ENCODE measurements at regions not wholly inside any gene's neighbourhood (a gene's known extent, or its start where the extent isn't known, plus 50 kb on each side); places are given as distances from the start of the nearest gene placed in this dataset.

DNA sequence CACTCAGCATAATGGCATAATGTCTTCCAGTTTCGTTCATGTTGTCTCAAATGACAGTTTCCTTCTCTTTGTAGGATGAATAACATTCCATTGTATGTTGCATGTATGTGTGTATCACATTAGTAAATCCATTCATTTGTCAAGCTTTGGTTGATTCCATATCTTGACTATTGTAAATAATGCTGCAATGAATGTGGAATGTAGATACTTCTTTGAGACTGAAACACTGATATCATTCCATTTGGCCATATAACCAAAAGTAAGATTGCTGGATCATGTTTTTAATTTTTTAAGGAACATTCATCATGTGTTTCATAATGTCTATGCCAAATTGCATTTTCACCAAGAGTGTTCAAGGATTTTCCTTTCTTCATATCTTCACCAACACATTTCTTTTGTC is 1711.4 kb upstream of the PIK3C3 start:
- Histone ChIP-seq H3K9me2 (replicated peaks; ENCODE audit: low read length) (no peaks in the 10 kb centered on the region), H3F3A (ENCODE audit: low read length, unreplicated experiment) (no peaks in the 10 kb centered on the region), H3K27me3 (ENCODE audit: low read length) (no peaks in the 10 kb centered on the region), H3K36me3 (ENCODE audit: low read depth, low read length) (no peaks in the 10 kb centered on the region), H3K27ac (ENCODE audit: low read length) (no peak overlapping the region), H3K9me3 (ENCODE audit: low read length) (no peaks in the 10 kb centered on the region), H2AFZ (ENCODE audit: low read length) (no peak overlapping the region), H3K4me1 (ENCODE audit: insufficient read depth, low read length) (no peaks in the 10 kb centered on the region), H4K20me1 (ENCODE audit: low read length) (no peaks in the 10 kb centered on the region), H3K79me2 (ENCODE audit: low read length) (no peaks in the 10 kb centered on the region), H3K4me2 (ENCODE audit: low read length) (no peak overlapping the region), H3K9ac (ENCODE audit: low read length) (no peak overlapping the region), H3K4me3 (ENCODE audit: low read length) (no peak overlapping the region)
- BruUV-seq (replicated peaks): no TSS peak
- ATAC-seq (no peak), DNase-seq (no peak)
- POLR2A ChIA-PET (ENCODE audit: unreplicated experiment): no interaction called here
- CTCF ChIA-PET: no interaction called here
- intact Hi-C loops (cut with micrococcal nuclease): no loop called here
- no peak for TF ChIP-seq CTCF (conservative IDR thresholded peaks at IDR 0.05; ENCODE audit: low read depth, low read length)
- no peak for TF ChIP-seq EZH2 (IDR thresholded peaks at IDR 0.05; ENCODE audit: low read length, unreplicated experiment)
- TF ChIP-seq EZH2phosphoT487 (IDR thresholded peaks at IDR 0.05; ENCODE audit: borderline replicate concordance, low read length): no peak

DNA sequence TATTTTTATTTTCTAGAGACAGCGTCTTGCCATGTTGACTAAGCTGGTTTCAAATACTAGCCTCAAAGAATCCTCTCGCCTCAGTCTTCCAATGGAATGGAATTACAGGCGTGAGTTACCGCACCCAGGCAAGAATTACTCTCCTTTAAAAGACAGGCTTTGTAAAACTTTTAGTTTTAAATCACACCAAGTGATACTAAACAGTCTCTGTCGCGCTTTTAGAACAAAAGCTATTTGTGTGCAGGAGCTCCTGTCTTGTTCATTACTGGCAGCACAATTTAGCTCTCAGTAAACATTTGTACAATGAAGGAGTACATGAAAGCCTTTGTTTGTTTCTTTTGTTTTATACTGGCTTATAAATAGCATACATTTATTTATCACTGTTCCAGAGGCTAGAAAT is 1719.2 kb upstream of the PIK3C3 start:
- no peak overlapping the region for H3K27ac ChIP-seq (ENCODE audit: low read length)
- BruUV-seq (replicated peaks): no TSS peak
- no peaks in the 10 kb centered on the region for H3K9me2 ChIP-seq (replicated peaks; ENCODE audit: low read length)
- ATAC-seq (no peak), DNase-seq (no peak)
- H4K20me1 ChIP-seq (ENCODE audit: low read length): no peaks in the 10 kb centered on the region
- no peaks in the 10 kb centered on the region for H3K79me2 ChIP-seq (ENCODE audit: low read length)
- ChIA-PET CTCF (no interaction called here), POLR2A (ENCODE audit: unreplicated experiment) (interaction anchor here (0.6 kb wide), 1 partner anchor 304 kb away, joined by 3 read pairs; no protein-coding TSS in a partner anchor)
- no peaks in the 10 kb centered on the region for H3K4me1 ChIP-seq (ENCODE audit: insufficient read depth, low read length)
- H3K9ac ChIP-seq (ENCODE audit: low read length): no peak overlapping the region
- TF ChIP-seq CTCF (conservative IDR thresholded peaks at IDR 0.05; ENCODE audit: low read depth, low read length) (no peak), EZH2phosphoT487 (IDR thresholded peaks at IDR 0.05; ENCODE audit: borderline replicate concordance, low read length) (no peak), EZH2 (IDR thresholded peaks at IDR 0.05; ENCODE audit: low read length, unreplicated experiment) (no peak)
- no peaks in the 10 kb centered on the region for H3K36me3 ChIP-seq (ENCODE audit: low read depth, low read length)
- no peak overlapping the region for H3K4me3 ChIP-seq (ENCODE audit: low read length)
- H3K4me2 ChIP-seq (ENCODE audit: low read length): no peak overlapping the region
- intact Hi-C loops (cut with micrococcal nuclease): no loop called here
- H3F3A ChIP-seq (ENCODE audit: low read length, unreplicated experiment): no peaks in the 10 kb centered on the region
- H3K27me3 ChIP-seq (ENCODE audit: low read length): no peaks in the 10 kb centered on the region
- H2AFZ ChIP-seq (ENCODE audit: low read length): no peak overlapping the region
- H3K9me3 ChIP-seq (ENCODE audit: low read length): no peaks in the 10 kb centered on the region

- TF ChIP-seq EZH2 (IDR thresholded peaks at IDR 0.05; ENCODE audit: low read length, unreplicated experiment) (no peak), EZH2phosphoT487 (IDR thresholded peaks at IDR 0.05; ENCODE audit: borderline replicate concordance, low read length) (no peak), CTCF (conservative IDR thresholded peaks at IDR 0.05; ENCODE audit: low read depth, low read length) (no peak)
- no peaks in the 10 kb centered on the region for H3K27me3 ChIP-seq (ENCODE audit: low read length)
- no peaks in the 10 kb centered on the region for H3K9me2 ChIP-seq (replicated peaks; ENCODE audit: low read length)
- DNase-seq (no peak), ATAC-seq (no peak)
- H3K27ac ChIP-seq (ENCODE audit: low read length): no peak overlapping the region
- H4K20me1 ChIP-seq (ENCODE audit: low read length): no peaks in the 10 kb centered on the region
- POLR2A ChIA-PET (ENCODE audit: unreplicated experiment): no interaction called here
- CTCF ChIA-PET: no interaction called here
- no peaks in the 10 kb centered on the region for H3K9me3 ChIP-seq (ENCODE audit: low read length)
- intact Hi-C loops (cut with micrococcal nuclease): no loop called here
- no peak overlapping the region for H3K4me2 ChIP-seq (ENCODE audit: low read length)
- no peaks in the 10 kb centered on the region for H3K79me2 ChIP-seq (ENCODE audit: low read length)
- no peak overlapping the region for H3K9ac ChIP-seq (ENCODE audit: low read length)
- H3K36me3 ChIP-seq (ENCODE audit: low read depth, low read length): no peaks in the 10 kb centered on the region
- H3K4me3 ChIP-seq (ENCODE audit: low read length): no peak overlapping the region
- BruUV-seq (replicated peaks): no TSS peak
- no peaks in the 10 kb centered on the region for H3K4me1 ChIP-seq (ENCODE audit: insufficient read depth, low read length)
- no peaks in the 10 kb centered on the region for H3F3A ChIP-seq (ENCODE audit: low read length, unreplicated experiment)
- H2AFZ ChIP-seq (ENCODE audit: low read length): no peak overlapping the region
These were observed 1719.7 kb upstream of the PIK3C3 start for GRCh38 chr18:40235323-40235722.
